HEK293 (cell line): ENCODE measurements at regions not wholly inside any gene's neighbourhood (a gene's known extent, or its start where the extent isn't known, plus 50 kb on each side); places are given as distances from the start of the nearest gene placed in this dataset.

ENCODE experiments used
- BCL6B ChIP-seq: fragments of 450-650 bp; formaldehyde crosslinking; IDR thresholded peaks from 2 replicates; pipeline ENCODE4 v1.5.1; 2017; ENCODE audit warnings: missing biosample characterization, missing genetic modification characterization
- CTCF ChIP-seq: fragments of 450-650 bp; formaldehyde crosslinking; IDR thresholded peaks from 2 replicates; pipeline ENCODE4 v1.5.1; 2016; ENCODE audit warnings: missing biosample characterization, missing genetic modification characterization
- EGR2 ChIP-seq: fragments of 450-650 bp; formaldehyde crosslinking; IDR thresholded peaks from 2 replicates; pipeline ENCODE4 v1.5.1; 2016; ENCODE audit warnings: low read depth, missing biosample characterization, missing genetic modification characterization
- ZBTB11 ChIP-seq: fragments of 450-650 bp; formaldehyde crosslinking; conservative IDR thresholded peaks from 2 replicates; pipeline ENCODE4 v1.5.1; 2016; ENCODE audit warnings: low read depth, missing biosample characterization, missing genetic modification characterization
- ZBTB21 ChIP-seq: fragments of 450-650 bp; formaldehyde crosslinking; IDR thresholded peaks from 2 replicates; pipeline ENCODE4 v1.5.1; 2017; ENCODE audit warnings: missing biosample characterization, missing genetic modification characterization
- ZBTB8A ChIP-seq: fragments of 450-650 bp; formaldehyde crosslinking; IDR thresholded peaks from 2 replicates; pipeline ENCODE4 v1.5.1; 2016; ENCODE audit warnings: missing biosample characterization, missing genetic modification characterization
- ZNF132 ChIP-seq: fragments of 450-650 bp; formaldehyde crosslinking; IDR thresholded peaks from 2 replicates; pipeline ENCODE4 v1.5.1; 2017; ENCODE audit warnings: missing biosample characterization, missing genetic modification characterization, borderline replicate concordance
- ZNF214 ChIP-seq: fragments of 450-650 bp; formaldehyde crosslinking; IDR thresholded peaks from 2 replicates; pipeline ENCODE4 v1.5.1; 2017; ENCODE audit warnings: missing biosample characterization, mild to moderate bottlenecking, missing genetic modification characterization, borderline replicate concordance
- ZNF280D ChIP-seq: fragments of 450-650 bp; formaldehyde crosslinking; IDR thresholded peaks from 2 replicates; pipeline ENCODE4 v1.5.1; 2016; ENCODE audit warnings: missing biosample characterization, missing genetic modification characterization
- ZNF292 ChIP-seq: fragments of 450-650 bp; formaldehyde crosslinking; IDR thresholded peaks from 2 replicates; pipeline ENCODE4 v1.5.1; 2016; ENCODE audit warnings: low read depth, missing biosample characterization, missing genetic modification characterization, borderline replicate concordance
- ZNF596 ChIP-seq: fragments of 450-650 bp; IDR thresholded peaks from 2 replicates; pipeline ENCODE4 v1.5.0; 2018; ENCODE audit warnings: missing biosample characterization, mild to moderate bottlenecking, missing genetic modification characterization, moderate library complexity
- ZNF776 ChIP-seq: fragments of 450-650 bp; formaldehyde crosslinking; IDR thresholded peaks from 2 replicates; pipeline ENCODE4 v1.5.0; 2017; ENCODE audit warnings: missing biosample characterization, missing genetic modification characterization, borderline replicate concordance
- ZNF837 ChIP-seq: fragments of 450-650 bp; formaldehyde crosslinking; IDR thresholded peaks from 2 replicates; pipeline ENCODE4 v1.5.1; 2016; ENCODE audit warnings: missing biosample characterization, missing genetic modification characterization

GRCh38 chr7:118777308-118777707 lies 552.8 kb downstream of the ANKRD7 start:
- TF ChIP-seq ZBTB11 (tag by site-specific recombination) (no peak), CTCF (tag by site-specific recombination) (no peak), ZNF596 (no peak), ZBTB8A (tag by site-specific recombination) (no peak), BCL6B (tag by site-specific recombination) (no peak), ZNF280D (tag by site-specific recombination) (no peak), EGR2 (no peak), ZNF837 (tag by site-specific recombination) (no peak), ZNF776 (tag by site-specific recombination) (no peak), ZBTB21 (no peak), ZNF292 (no peak), ZNF214 (no peak), ZNF132 (no peak)
